Limb (tissue), 2 donors: ENCODE measurements at regions not wholly inside any gene's neighbourhood (a gene's known extent, or its start where the extent isn't known, plus 50 kb on each side); places are given as distances from the start of the nearest gene placed in this dataset.

Source experiments
- DNase-seq, 2 donors: peaks; one replicate each; pipeline ENCODE4 v3.0.0-alpha.2; 2016; ENCODE audit errors: extremely low spot score in 2 of 2

GRCh38 chr3:31373681-31374080 is 159.0 kb upstream of the STT3B start:
- no peak for DNase-seq

GRCh38 chr3:31377045-31377642 is 155.6 kb upstream of the STT3B start:
- no peak for DNase-seq

GRCh38 chr3:31378231-31378630 is 154.5 kb upstream of the STT3B start:
- DNase-seq: no peak

GRCh38 chr3:31379598-31379997 is 153.1 kb upstream of the STT3B start:
- DNase-seq: no peak

- no peak for DNase-seq
Measured at GRCh38 chr3:31382856-31383255, 149.9 kb upstream of the STT3B start.

GRCh38 chr3:31384117-31384516 is 148.6 kb upstream of the STT3B start:
- DNase-seq: no peak

- DNase-seq: no peak
Measured at GRCh38 chr3:31389939-31390338, 142.8 kb upstream of the STT3B start.

GRCh38 chr3:31390466-31390865 is 142.3 kb upstream of the STT3B start:
- peak in 1 of 2 donors; percentile 30 for DNase-seq

- DNase-seq: no peak
Measured at GRCh38 chr3:31391150-31391549, 141.6 kb upstream of the STT3B start.

- no peak for DNase-seq
Measured at GRCh38 chr3:31392568-31392967, 140.2 kb upstream of the STT3B start.

- DNase-seq: no peak
Measured at GRCh38 chr3:31399271-31399670, 133.5 kb upstream of the STT3B start.

GRCh38 chr3:31402117-31402516 is 130.6 kb upstream of the STT3B start:
- no peak for DNase-seq

GRCh38 chr3:31403197-31403596 is 129.5 kb upstream of the STT3B start:
- DNase-seq: no peak

GRCh38 chr3:31404871-31405270 is 127.9 kb upstream of the STT3B start:
- no peak for DNase-seq

- peak in 1 of 2 donors; percentile 4 for DNase-seq
Measured at GRCh38 chr3:31405515-31405914, 127.2 kb upstream of the STT3B start.

- no peak for DNase-seq
Measured at GRCh38 chr3:31406896-31407295, 125.8 kb upstream of the STT3B start.

- no peak for DNase-seq
Measured at GRCh38 chr3:31407665-31408064, 125.1 kb upstream of the STT3B start.

GRCh38 chr3:31408720-31409119 is 124.0 kb upstream of the STT3B start:
- no peak for DNase-seq

GRCh38 chr3:31409389-31409788 is 123.3 kb upstream of the STT3B start:
- DNase-seq: no peak

- DNase-seq: no peak
Measured at GRCh38 chr3:31409866-31410265, 122.9 kb upstream of the STT3B start.

GRCh38 chr3:31410411-31410810 is 122.3 kb upstream of the STT3B start:
- DNase-seq: no peak

GRCh38 chr3:31412832-31413231 is 119.9 kb upstream of the STT3B start:
- DNase-seq: no peak

- no peak for DNase-seq
Measured at GRCh38 chr3:31413515-31413914, 119.2 kb upstream of the STT3B start.

- no peak for DNase-seq
Measured at GRCh38 chr3:31416980-31417379, 115.7 kb upstream of the STT3B start.
